Breast epithelium (tissue), 3 donors: ENCODE measurements at regions not wholly inside any gene's neighbourhood (a gene's known extent, or its start where the extent isn't known, plus 50 kb on each side); places are given as distances from the start of the nearest gene placed in this dataset.

Source experiments
- POLR2A ChIP-seq: fragments of 450-650 bp; IDR thresholded peaks from one replicate; pipeline ENCODE4 v1.6.1; 2016; ENCODE audit warnings: antibody characterized with exemption, mild to moderate bottlenecking, moderate library complexity
- POLR2AphosphoS5 ChIP-seq, 3 donors: sonication (generic); formaldehyde crosslinking; IDR thresholded peaks; one replicate each; pipeline ENCODE4 v1.6.1; 2017; ENCODE audit warnings: antibody characterized with exemption in 3 of 3
- TF ChIP-seq, protein P1 (sequence below), 3 donors: fragments of 450-650 bp; IDR thresholded peaks; one replicate each; pipeline ENCODE4 v1.5.1; 2016 to 2017; ENCODE audit warnings: antibody characterized with exemption in 3 of 3, mild to moderate bottlenecking in 3 of 3, moderate library complexity in 3 of 3

- TF ChIP-seq, protein P1, sequence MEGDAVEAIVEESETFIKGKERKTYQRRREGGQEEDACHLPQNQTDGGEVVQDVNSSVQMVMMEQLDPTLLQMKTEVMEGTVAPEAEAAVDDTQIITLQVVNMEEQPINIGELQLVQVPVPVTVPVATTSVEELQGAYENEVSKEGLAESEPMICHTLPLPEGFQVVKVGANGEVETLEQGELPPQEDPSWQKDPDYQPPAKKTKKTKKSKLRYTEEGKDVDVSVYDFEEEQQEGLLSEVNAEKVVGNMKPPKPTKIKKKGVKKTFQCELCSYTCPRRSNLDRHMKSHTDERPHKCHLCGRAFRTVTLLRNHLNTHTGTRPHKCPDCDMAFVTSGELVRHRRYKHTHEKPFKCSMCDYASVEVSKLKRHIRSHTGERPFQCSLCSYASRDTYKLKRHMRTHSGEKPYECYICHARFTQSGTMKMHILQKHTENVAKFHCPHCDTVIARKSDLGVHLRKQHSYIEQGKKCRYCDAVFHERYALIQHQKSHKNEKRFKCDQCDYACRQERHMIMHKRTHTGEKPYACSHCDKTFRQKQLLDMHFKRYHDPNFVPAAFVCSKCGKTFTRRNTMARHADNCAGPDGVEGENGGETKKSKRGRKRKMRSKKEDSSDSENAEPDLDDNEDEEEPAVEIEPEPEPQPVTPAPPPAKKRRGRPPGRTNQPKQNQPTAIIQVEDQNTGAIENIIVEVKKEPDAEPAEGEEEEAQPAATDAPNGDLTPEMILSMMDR (IDR thresholded peaks at IDR 0.05): no peak
- TF ChIP-seq POLR2AphosphoS5 (IDR thresholded peaks at IDR 0.05) (no peak), POLR2A (no peak)
These were observed 1554.7 kb upstream of the TENM4 start for GRCh38 chr11:80995523-80995922.
